ENCODE measurements at regions not wholly inside any gene's neighbourhood (a gene's known extent, or its start where the extent isn't known, plus 50 kb on each side); places are given as distances from the start of the nearest gene placed in this dataset.

DNA sequence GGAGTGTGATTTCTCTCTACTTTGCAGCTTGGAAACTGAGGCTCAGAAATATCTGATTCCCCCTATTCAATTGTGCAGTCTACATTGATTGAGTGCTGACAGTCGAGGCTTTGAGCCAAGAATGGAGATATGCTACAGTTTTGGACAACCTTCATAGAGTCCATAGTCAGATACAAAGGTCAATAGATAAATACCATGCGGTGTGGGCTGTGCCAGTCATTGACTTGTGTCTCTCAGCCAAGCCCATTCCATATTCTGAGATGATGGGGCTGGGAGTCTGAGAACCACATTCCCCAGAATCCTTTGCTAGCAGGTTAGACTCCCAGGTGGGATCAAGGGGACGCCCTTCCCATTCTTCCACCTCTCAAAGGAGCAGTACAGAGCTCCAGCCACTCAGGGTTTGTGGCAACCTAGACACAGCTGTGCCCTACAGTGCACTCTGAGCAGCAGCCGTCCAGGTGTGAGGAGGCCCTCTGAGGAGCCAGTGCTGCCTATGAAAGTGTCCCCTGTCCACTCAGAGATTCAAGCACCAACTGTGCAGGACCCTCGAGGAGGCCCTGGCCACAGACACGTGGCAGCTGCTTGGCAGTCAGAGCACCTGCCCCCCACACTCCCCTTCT lies 348.3 kb downstream of the CYRIA start:
- TF ChIP-seq, protein P1, sequence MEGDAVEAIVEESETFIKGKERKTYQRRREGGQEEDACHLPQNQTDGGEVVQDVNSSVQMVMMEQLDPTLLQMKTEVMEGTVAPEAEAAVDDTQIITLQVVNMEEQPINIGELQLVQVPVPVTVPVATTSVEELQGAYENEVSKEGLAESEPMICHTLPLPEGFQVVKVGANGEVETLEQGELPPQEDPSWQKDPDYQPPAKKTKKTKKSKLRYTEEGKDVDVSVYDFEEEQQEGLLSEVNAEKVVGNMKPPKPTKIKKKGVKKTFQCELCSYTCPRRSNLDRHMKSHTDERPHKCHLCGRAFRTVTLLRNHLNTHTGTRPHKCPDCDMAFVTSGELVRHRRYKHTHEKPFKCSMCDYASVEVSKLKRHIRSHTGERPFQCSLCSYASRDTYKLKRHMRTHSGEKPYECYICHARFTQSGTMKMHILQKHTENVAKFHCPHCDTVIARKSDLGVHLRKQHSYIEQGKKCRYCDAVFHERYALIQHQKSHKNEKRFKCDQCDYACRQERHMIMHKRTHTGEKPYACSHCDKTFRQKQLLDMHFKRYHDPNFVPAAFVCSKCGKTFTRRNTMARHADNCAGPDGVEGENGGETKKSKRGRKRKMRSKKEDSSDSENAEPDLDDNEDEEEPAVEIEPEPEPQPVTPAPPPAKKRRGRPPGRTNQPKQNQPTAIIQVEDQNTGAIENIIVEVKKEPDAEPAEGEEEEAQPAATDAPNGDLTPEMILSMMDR (IDR thresholded peaks at IDR 0.05): no peak
- TF ChIP-seq POLR2A (IDR thresholded peaks at IDR 0.05) (no peak), POLR2AphosphoS5 (IDR thresholded peaks at IDR 0.05) (no peak)
